ENCODE measurements at regions not wholly inside any gene's neighbourhood (a gene's known extent, or its start where the extent isn't known, plus 50 kb on each side); places are given as distances from the start of the nearest gene placed in this dataset.

GRCh38 chr12:23434154-23434553 is 515.3 kb downstream of the SOX5 start:
- TF ChIP-seq CTCF (IDR thresholded peaks at IDR 0.05) (no peak), POLR2A (IDR thresholded peaks at IDR 0.05) (no peak)
